ENCODE measurements at regions not wholly inside any gene's neighbourhood (a gene's known extent, or its start where the extent isn't known, plus 50 kb on each side); places are given as distances from the start of the nearest gene placed in this dataset.

DNA sequence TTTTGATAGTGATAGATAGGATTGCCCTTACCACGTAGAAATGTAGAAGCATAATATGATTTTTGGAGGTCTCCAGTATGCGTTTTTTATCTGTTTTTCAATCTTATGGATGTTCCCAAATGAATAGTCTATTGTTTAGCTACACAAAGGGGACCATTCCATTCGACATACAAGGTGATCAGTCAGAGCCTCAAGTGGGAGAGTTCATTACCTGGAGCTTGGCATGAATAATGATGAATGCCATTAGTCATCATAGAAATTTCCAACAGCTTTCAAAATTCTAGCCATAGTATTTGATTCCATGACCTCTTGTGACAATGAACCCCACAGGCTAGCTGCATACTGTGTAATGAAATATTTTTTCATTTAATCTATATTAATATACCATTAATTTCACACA is 123.6 kb downstream of the PDHA2 start:
- H3K4me3 ChIP-seq: no peak overlapping the region

DNA sequence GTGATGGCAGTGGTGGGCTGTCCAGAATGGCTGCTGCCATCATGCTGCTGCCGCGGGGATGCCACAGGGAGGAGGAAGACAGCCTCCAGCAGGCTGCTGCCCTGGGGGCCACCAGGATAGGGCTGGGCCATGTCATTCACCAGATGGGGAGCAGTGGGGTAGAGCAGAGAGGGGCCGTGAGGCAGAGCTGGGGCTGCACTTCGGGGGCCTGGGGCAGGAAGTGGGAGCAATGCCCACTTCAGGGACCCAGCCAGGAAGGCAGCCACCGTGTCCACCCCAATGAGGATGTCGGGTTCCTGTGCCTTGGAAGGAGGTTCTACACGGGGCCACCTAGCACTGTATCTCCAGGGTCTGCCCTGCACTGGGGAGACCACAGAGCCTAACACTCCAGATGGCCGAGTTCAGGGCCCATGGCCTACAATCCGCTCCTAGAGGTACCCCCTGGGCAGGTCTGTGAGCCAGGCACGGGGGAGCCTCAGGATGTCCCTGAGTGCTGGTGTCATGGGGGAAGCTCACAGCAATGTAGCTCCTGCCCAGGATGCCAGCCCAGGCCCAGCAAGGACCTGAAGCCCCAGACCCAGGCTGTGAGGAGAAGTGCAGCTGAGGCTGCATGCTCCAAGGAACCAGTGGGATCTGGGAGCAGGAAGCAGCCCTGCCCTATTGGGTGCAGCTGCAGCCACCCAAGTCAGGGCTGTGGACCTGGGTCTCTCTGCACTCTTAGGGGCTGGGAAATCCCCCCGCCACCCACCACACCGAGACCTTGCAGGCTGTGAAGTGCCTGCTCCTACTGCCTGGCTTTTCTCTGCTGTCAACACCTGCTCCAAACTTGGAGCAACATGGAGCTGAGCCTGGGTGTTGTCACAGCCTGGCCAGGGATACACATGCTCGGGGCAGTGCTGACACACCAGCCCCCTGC is 140.3 kb downstream of the PDHA2 start:
- DNase-seq (ENCODE audit: low spot score): no peak
- H3K4me3 ChIP-seq: no peak overlapping the region
- no peak overlapping the region for H3K27ac ChIP-seq
- TF ChIP-seq, protein P1, sequence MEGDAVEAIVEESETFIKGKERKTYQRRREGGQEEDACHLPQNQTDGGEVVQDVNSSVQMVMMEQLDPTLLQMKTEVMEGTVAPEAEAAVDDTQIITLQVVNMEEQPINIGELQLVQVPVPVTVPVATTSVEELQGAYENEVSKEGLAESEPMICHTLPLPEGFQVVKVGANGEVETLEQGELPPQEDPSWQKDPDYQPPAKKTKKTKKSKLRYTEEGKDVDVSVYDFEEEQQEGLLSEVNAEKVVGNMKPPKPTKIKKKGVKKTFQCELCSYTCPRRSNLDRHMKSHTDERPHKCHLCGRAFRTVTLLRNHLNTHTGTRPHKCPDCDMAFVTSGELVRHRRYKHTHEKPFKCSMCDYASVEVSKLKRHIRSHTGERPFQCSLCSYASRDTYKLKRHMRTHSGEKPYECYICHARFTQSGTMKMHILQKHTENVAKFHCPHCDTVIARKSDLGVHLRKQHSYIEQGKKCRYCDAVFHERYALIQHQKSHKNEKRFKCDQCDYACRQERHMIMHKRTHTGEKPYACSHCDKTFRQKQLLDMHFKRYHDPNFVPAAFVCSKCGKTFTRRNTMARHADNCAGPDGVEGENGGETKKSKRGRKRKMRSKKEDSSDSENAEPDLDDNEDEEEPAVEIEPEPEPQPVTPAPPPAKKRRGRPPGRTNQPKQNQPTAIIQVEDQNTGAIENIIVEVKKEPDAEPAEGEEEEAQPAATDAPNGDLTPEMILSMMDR (IDR thresholded peaks at IDR 0.05): no peak

More for the DNA sequence above, 123.6 kb downstream of the PDHA2 start:
- H3K27ac ChIP-seq: no peak overlapping the region
- TF ChIP-seq, protein P1 (IDR thresholded peaks at IDR 0.05): no peak
- no peak for DNase-seq (ENCODE audit: low spot score)

DNA sequence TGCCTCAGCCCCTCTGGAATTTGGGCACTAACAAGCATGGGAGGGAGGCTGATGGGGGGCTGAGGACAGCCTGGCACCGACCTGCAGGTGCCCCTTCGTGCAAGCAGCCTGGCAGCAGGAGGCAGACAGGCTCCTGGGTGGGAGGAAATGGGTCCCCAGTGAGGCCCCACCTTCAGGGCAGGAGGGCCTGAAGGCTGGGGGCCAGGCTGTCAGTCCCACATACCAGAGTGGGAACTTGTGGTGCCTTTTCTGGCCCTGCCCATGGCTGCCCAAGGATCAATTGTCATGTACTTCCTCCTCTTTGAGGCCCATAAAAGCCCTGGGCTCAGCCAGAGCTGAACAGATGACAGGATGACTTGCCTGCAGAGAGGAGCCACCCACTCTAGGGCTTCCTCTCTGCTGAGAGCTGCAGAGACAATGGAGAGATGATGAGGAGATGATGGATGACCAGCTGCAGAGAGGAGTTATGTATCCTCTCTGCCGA is 141.0 kb downstream of the PDHA2 start:
- no peak for DNase-seq (ENCODE audit: low spot score)
- TF ChIP-seq, protein P1 (IDR thresholded peaks at IDR 0.05): no peak
- H3K4me3 ChIP-seq: no peak overlapping the region
- H3K27ac ChIP-seq: no peak overlapping the region

DNA sequence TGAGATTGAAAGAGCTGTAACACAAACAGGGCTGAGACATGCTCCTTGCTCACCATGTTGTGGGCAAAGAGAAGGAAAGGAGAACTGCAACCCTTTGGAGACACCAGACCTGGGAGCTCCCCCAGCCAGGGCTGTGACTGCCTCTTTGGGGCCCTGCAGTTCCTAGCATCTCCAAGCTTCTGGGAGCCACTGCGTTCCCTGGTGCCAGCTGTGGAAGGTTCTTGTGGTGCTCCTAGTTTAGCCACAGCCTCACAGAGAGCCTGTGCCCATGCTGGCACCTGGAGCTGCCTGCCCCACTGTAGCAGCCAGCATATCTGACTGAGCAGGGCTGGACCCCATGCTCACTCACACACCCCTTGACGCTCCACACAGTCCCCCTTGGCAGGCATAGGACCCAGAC is 141.7 kb downstream of the PDHA2 start:
- H3K27ac ChIP-seq: no peak overlapping the region
- H3K4me3 ChIP-seq: no peak overlapping the region
- TF ChIP-seq, protein P1 (IDR thresholded peaks at IDR 0.05): no peak
- no peak for DNase-seq (ENCODE audit: low spot score)

DNA sequence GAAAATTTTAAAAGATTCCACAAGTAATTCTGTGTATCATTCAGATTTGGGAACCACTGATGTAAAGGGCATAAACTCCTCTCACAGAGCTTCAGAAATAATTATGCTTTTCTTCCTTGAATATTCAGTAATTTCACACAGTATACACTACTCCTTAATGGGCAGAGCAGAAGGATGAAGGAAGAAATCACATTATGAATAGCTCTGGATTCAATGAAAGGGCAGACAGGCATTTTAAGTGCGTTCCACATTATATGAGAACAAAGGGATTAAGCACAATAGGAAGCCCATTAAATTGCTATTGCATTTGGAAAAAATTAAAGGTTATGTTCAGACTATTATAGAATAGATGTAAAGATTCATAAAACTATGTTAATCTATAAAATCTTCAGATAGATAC is 142.6 kb downstream of the PDHA2 start:
- TF ChIP-seq, protein P1 (IDR thresholded peaks at IDR 0.05): no peak
- DNase-seq (ENCODE audit: low spot score): no peak
- Histone ChIP-seq H3K27ac (no peak overlapping the region), H3K4me3 (no peak overlapping the region)

DNA sequence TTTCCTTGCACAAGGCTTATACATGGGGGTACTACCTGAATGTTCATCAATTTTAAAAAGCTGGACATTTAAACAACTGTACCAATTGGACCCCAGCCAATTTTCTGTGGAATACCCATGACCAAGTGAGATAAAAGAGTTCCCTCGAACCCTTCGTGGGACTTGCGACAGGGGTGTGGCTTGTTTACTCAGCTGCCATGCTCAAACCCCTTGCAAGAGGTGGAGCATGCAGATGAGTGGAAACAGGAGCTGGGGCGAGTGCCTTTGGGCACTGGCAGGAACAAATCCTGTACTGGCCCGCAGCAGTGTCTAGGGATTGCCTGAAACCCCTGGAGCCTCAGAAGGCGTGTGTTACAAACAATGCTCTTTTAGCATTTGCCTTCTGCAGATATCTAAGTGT is 144.2 kb downstream of the PDHA2 start:
- no peak overlapping the region for H3K27ac ChIP-seq
- H3K4me3 ChIP-seq: no peak overlapping the region
- no peak for DNase-seq (ENCODE audit: low spot score)
- TF ChIP-seq, protein P1 (IDR thresholded peaks at IDR 0.05): no peak

DNA sequence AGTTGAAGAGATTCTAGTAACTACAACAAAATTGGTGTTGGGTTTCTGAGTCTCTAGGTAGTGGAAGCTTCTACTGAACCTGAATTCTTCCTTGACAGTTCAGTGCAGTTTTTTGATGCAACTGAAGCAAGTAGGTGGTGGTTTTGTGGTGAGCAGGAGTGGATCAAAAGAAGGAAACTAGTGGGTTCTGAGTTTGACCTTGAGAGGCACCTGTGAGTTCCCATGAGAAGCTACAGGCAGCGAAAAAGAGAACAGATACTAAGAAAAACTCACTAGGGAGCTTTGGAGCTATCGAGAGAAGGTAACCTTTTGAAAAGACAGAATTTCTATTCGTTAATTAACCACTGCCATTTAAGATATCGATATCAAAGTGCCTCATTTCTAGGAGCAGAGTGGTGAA is 145.2 kb downstream of the PDHA2 start:
- Histone ChIP-seq H3K27ac (no peak overlapping the region), H3K4me3 (no peak overlapping the region)
- no peak for DNase-seq (ENCODE audit: low spot score)
- TF ChIP-seq, protein P1 (IDR thresholded peaks at IDR 0.05): no peak

Data from coronary artery (tissue), 2 donors.